ENCODE measurements at regions not wholly inside any gene's neighbourhood (a gene's known extent, or its start where the extent isn't known, plus 50 kb on each side); places are given as distances from the start of the nearest gene placed in this dataset.

DNA sequence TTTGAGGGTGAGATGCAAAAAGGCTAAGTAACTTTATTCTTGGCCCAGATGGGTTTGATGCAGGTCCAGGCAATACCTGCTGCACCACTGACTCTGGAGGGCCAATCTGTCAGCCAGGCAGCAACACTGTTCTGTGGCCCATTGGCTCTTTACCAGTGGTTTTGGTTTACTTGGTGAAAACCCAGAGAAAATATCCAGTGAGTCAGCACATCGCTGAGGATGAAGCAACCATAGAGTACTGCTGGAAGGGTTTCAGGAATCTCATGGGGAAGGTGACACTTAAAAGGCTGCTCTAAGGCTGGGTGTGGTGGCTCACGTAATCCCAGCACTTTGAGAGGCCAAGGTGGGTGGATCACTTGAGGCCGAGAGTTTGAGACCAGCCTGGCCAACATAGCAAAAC is 192.5 kb upstream of the FAM98A start:
- H3K27ac ChIP-seq (ENCODE audit: low read depth in 1 of 2, low read length in 1 of 2), result no peak overlapping the region
- 63 to 79% methylated on average over 3 of the region's 3 CpGs for WGBS, 2 donors
- no peaks in the 10 kb centered on the region for H3K4me1 ChIP-seq (ENCODE audit: control insufficient read depth in 5 of 5, insufficient read depth in 5 of 5, low read length in 5 of 5)
- H3K36me3 ChIP-seq (ENCODE audit: control insufficient read depth in 4 of 4, insufficient read depth in 4 of 4, low read length in 4 of 4), result no peaks in the 10 kb centered on the region
- TF ChIP-seq, protein P1, sequence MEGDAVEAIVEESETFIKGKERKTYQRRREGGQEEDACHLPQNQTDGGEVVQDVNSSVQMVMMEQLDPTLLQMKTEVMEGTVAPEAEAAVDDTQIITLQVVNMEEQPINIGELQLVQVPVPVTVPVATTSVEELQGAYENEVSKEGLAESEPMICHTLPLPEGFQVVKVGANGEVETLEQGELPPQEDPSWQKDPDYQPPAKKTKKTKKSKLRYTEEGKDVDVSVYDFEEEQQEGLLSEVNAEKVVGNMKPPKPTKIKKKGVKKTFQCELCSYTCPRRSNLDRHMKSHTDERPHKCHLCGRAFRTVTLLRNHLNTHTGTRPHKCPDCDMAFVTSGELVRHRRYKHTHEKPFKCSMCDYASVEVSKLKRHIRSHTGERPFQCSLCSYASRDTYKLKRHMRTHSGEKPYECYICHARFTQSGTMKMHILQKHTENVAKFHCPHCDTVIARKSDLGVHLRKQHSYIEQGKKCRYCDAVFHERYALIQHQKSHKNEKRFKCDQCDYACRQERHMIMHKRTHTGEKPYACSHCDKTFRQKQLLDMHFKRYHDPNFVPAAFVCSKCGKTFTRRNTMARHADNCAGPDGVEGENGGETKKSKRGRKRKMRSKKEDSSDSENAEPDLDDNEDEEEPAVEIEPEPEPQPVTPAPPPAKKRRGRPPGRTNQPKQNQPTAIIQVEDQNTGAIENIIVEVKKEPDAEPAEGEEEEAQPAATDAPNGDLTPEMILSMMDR (IDR thresholded peaks at IDR 0.05; ENCODE audit: control extremely low read depth, extremely low read depth), result no peak
- H3K9me3 ChIP-seq (ENCODE audit: control insufficient read depth in 4 of 4, insufficient read depth in 3 of 4, low read length in 3 of 4), result peaks cover 0 to 3% (median 0%) of the 10 kb centered on the region in 4 donors
- DNase-seq (no peak), ATAC-seq (ENCODE audit: insufficient read depth, low FRiP score) (no peak)
- H3K27me3 ChIP-seq (ENCODE audit: control insufficient read depth in 3 of 3, insufficient read depth in 3 of 3, low read length in 2 of 3), result no peaks in the 10 kb centered on the region
- no peak overlapping the region for H3K4me3 ChIP-seq
- no peak overlapping the region for H3K9ac ChIP-seq (ENCODE audit: insufficient read depth in 1 of 2, low read length in 2 of 2)

DNA sequence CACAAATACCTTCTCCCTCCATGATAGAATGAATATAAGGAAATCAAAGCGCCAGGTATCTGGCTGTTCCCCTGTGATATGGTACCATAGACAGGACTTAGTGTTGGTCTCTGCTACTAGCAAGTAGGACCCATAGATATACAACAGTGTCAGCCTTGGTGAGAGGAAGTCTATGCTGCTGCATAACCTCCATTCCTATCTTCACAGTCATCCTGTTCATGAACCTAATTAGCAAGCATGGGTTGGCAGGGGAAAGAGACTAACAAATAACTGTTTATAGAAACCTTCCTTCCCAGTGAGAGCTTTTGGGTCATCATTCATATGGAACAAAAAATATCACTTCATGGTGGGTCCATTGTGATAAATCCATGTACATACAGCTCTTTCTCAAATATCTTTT is 188.9 kb upstream of the FAM98A start:
- no peaks in the 10 kb centered on the region for H3K4me1 ChIP-seq (ENCODE audit: control insufficient read depth in 5 of 5, insufficient read depth in 5 of 5, low read length in 5 of 5)
- 59 to 95% methylated on average over 1 of the region's 1 CpG for WGBS, 2 donors
- ATAC-seq (ENCODE audit: insufficient read depth, low FRiP score) (no peak), DNase-seq (peak in 1 of 3 donors; percentile 3)
- H3K36me3 ChIP-seq (ENCODE audit: control insufficient read depth in 4 of 4, insufficient read depth in 4 of 4, low read length in 4 of 4), result no peaks in the 10 kb centered on the region
- H3K27ac ChIP-seq (ENCODE audit: low read depth in 1 of 2, low read length in 1 of 2), result no peak overlapping the region
- H3K4me3 ChIP-seq, result no peak overlapping the region
- peaks cover 0 to 3% (median 0%) of the 10 kb centered on the region in 4 donors for H3K9me3 ChIP-seq (ENCODE audit: control insufficient read depth in 4 of 4, insufficient read depth in 3 of 4, low read length in 3 of 4)
- TF ChIP-seq, protein P1 (IDR thresholded peaks at IDR 0.05; ENCODE audit: control extremely low read depth, extremely low read depth), result no peak
- no peak overlapping the region for H3K9ac ChIP-seq (ENCODE audit: insufficient read depth in 1 of 2, low read length in 2 of 2)
- no peaks in the 10 kb centered on the region for H3K27me3 ChIP-seq (ENCODE audit: control insufficient read depth in 3 of 3, insufficient read depth in 3 of 3, low read length in 2 of 3)

DNA sequence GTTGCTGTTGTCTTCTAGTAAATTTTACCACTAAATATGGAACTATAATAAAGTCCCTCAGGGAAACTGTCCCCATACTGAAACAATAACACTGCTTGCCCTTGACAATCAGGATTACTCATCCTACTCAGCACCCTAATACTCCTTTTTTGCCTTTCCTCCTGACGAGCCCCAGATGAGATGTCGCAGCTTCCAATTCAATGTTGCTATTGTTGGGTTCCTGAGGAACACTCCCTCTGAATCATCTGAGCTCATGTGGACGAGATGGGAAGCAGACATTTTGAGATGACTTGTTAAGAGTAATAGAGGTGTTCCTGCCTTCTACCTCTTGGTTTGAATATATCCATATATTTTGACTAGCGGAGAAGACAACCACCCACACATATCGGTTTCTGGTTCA is 187.8 kb upstream of the FAM98A start:
- no peak for ATAC-seq (ENCODE audit: insufficient read depth, low FRiP score)
- Histone ChIP-seq H3K9ac (ENCODE audit: insufficient read depth in 1 of 2, low read length in 2 of 2) (no peak overlapping the region), H3K9me3 (ENCODE audit: control insufficient read depth in 4 of 4, insufficient read depth in 3 of 4, low read length in 3 of 4) (no peaks in the 10 kb centered on the region), H3K36me3 (ENCODE audit: control insufficient read depth in 4 of 4, insufficient read depth in 4 of 4, low read length in 4 of 4) (no peaks in the 10 kb centered on the region), H3K27me3 (ENCODE audit: control insufficient read depth in 3 of 3, insufficient read depth in 3 of 3, low read length in 2 of 3) (no peaks in the 10 kb centered on the region), H3K4me1 (ENCODE audit: control insufficient read depth in 5 of 5, insufficient read depth in 5 of 5, low read length in 5 of 5) (no peaks in the 10 kb centered on the region), H3K27ac (ENCODE audit: low read depth in 1 of 2, low read length in 1 of 2) (no peak overlapping the region), H3K4me3 (no peak overlapping the region)
- TF ChIP-seq, protein P1 (IDR thresholded peaks at IDR 0.05; ENCODE audit: control extremely low read depth, extremely low read depth), result no peak
- 88 to 93% methylated on average over 5 of the region's 5 CpGs for WGBS, 2 donors
- DNase-seq, result no peak

All from lung (tissue), 11 donors.